ENCODE measurements at regions not wholly inside any gene's neighbourhood (a gene's known extent, or its start where the extent isn't known, plus 50 kb on each side); places are given as distances from the start of the nearest gene placed in this dataset.
"Not testable (repeated sequence)": the region's sequence is repeated elsewhere in the genome, so short reads cannot be mapped to it uniquely, and the experiment has no call there.

DNA sequence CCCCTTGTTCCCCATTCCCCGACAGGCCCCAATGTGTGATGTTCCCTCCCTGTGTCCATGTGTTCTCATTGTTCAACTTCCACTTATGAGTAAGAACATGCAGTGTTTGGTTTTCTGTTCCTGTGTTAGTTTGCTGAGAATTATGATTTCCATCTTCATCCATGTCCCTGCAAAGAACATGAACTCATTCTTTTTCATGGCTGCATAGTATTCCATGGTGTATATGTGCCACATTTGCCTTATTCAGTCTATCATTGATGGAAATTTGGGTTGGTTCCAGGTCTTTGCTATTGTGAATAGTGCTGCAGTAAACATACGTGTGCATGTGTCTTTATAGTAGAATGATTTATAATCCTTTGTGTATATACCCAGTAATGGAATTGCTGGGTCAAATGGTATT lies 229.8 kb upstream of the GLRA1 start:
- TF ChIP-seq, protein P1, sequence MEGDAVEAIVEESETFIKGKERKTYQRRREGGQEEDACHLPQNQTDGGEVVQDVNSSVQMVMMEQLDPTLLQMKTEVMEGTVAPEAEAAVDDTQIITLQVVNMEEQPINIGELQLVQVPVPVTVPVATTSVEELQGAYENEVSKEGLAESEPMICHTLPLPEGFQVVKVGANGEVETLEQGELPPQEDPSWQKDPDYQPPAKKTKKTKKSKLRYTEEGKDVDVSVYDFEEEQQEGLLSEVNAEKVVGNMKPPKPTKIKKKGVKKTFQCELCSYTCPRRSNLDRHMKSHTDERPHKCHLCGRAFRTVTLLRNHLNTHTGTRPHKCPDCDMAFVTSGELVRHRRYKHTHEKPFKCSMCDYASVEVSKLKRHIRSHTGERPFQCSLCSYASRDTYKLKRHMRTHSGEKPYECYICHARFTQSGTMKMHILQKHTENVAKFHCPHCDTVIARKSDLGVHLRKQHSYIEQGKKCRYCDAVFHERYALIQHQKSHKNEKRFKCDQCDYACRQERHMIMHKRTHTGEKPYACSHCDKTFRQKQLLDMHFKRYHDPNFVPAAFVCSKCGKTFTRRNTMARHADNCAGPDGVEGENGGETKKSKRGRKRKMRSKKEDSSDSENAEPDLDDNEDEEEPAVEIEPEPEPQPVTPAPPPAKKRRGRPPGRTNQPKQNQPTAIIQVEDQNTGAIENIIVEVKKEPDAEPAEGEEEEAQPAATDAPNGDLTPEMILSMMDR (conservative IDR thresholded peaks at IDR 0.05 in 1 of 2, IDR thresholded peaks at IDR 0.05 in 1 of 2; ENCODE audit: low read depth in 1 of 2, low read length in 2 of 2): not testable (repeated sequence)
- TF ChIP-seq EZH2 (IDR thresholded peaks at IDR 0.05; ENCODE audit: low read length, missing control alignments): not testable (repeated sequence)

Measured in fibroblast of lung (primary cell).